HG03469 (cell line): ENCODE measurements at regions not wholly inside any gene's neighbourhood (a gene's known extent, or its start where the extent isn't known, plus 50 kb on each side); places are given as distances from the start of the nearest gene placed in this dataset.

Experiments used
- ATAC-seq: cut with Tn5 transposase; IDR thresholded peaks from one replicate; pipeline ENCODE4 v1.9.1; 2021; ENCODE audit warnings: mild to moderate bottlenecking, moderate library complexity, moderate number of reproducible peaks; ENCODE audit not compliant: unreplicated experiment

DNA sequence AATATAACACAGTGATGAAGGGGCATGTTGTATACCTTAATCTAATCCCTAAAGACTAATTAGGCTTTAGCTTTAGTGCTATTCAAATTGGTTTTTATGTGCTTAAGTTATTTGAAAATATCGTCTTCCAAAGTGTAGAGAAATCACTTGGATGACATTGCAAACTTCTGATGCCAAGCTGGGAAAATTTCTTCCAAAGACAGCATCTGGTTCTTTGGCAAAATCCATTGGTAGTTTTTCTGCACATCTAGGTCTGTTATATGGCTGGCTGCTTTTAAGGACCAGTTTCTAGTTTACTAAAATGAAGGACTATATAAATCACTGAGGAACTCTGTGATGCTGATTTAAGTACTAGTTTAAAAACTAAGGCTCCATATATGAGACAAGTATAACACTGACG lies 2362.3 kb downstream of the PCDH9 start:
- no peak for ATAC-seq

DNA sequence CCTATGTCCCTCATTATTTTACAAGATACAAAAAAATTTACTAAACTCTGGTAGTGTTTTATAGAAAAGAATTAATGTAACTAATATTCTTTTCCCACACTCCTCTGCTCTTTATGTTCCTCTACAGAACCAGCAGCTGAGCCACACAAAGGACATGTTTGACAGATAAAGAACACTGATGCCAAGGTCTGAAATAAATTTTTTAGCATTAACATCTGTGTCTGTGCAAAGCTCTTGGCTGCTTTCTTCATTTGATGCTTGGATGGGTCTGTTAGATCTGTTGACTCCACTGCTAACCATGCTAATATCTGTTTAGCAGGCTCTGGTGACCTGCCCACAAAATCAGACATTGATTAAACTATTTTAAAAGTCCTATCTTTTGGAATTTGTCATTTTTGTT lies 2363.8 kb downstream of the PCDH9 start:
- ATAC-seq = no peak

DNA sequence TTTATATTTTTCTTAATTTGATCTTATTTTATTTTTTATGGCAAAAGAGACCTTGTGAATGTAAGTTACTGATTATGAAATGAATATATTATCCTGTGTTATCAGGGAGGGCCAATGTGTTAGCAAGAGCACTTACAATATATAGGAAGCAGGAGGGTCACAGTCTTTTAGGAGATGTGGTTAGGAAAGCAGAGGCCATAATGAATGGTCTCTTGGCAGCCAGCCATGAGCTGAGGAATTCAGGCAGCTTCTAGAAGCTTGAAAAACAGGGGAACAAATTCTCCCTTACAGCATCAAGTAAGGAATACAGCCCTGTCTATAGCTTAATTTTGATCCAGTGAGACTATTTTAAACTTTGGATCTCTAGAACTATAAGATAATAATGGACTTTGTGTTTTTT lies 2374.6 kb downstream of the PCDH9 start:
- ATAC-seq = no peak

DNA sequence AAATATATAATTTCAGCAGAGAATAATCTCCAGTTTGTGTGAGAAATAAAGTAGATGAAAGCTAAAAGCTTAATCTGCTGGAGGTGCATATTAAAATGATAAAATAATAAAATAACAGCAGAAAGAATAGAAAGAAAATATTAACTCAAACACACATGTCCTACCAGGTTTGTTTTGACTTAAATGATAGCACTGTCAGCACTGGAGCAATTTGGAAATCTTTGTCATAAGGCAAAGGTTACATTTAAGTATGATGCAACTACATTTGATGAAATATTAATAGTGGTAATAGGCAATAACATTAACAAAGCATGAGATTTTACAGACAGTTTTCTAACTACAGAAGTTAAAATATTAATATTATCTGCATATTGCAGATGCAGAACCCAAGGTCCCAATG lies 2380.1 kb downstream of the PCDH9 start:
- no peak for ATAC-seq

DNA sequence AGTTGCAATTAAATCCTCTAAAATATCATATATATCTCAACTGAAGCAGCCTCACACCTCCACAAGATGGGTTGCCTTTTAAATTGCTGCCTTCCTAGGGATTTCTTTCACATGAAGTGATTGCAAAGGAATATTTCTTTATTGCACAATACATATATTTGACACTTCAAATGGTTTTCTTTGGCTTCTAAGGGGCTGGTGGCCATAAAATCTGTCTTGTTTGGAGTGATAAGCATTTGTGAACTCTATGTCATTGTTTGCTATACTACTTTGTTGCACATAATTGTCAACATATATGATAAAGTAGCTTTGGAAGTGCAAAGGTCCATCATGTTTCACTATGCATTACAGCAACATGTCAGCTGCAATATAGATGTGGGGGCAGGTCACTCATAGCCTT lies 2380.9 kb downstream of the PCDH9 start:
- no peak for ATAC-seq

DNA sequence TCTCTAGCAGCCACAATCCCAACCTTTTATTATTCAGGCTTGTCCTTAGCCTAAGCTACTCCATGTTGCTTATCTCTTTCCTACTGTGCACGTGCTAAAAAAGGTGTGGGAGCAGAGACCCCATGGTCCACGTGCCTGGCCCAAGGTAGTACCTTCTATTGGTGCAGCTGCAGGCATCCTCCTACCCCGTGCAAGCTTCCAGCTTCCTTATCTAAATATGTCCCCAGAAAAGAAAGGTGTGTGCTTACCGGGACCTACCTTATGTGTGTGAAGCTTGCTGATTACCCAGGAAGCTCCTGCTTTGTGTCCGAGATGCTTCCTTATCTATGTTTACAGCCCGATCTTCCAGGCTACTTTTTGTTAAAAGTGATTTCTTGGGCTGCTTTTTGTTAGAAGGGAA lies 2382.4 kb downstream of the PCDH9 start:
- no peak for ATAC-seq

DNA sequence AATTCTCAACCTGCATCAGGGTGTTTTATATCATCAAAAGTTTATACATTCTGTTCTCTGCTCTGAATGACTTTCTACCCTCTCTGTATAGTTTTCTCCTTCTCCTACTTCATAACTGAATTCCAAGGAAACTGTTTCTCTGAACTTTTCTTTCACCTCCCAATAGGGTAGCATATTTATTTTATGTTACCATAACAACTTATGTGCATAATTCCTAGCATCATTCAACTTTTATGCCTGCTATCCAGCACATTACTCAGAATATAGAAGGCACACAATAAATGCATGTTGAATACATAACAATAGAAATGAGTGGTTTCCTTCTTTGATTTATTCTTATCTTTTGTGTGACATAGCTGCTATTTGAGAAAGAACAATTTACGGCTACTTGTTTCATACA lies 2385.0 kb downstream of the PCDH9 start:
- ATAC-seq = no peak

DNA sequence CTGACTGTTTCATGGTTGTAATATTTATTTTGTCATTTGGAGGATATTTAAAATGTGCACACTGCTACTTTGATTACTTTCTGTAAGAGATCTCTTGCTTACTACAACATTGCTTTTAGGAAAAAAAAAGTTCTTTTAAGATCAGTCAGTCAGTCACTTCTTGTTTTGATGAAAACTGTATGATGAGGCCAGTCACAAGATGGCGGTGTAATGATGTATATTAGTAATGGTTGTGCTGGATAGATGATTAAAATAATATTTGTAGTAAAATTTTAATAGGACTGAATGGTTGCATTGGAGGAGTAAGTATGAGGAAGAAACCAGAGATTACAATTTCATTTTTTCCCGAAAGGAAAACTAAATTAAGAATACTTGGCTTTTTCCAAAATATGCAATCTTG lies 2411.1 kb downstream of the PCDH9 start:
- ATAC-seq = no peak

DNA sequence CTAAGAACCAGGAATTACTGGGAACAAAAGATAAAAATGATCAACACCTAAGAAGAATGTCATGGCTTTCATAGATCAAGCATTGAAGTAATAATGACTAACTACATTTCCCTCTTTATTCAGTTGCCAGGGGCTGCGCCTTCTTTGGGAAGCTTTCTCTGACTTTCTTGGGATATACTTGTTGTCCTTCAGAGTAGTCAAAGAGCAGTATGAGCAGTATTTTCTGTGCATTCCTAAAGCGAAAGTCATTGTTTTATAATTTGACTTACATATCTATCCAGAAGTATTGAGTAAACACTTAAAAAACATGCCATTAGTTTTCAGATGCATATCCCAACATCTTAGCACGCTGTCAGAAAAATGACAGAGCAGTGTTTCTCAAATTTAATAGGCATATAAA lies 2412.4 kb downstream of the PCDH9 start:
- no peak for ATAC-seq

DNA sequence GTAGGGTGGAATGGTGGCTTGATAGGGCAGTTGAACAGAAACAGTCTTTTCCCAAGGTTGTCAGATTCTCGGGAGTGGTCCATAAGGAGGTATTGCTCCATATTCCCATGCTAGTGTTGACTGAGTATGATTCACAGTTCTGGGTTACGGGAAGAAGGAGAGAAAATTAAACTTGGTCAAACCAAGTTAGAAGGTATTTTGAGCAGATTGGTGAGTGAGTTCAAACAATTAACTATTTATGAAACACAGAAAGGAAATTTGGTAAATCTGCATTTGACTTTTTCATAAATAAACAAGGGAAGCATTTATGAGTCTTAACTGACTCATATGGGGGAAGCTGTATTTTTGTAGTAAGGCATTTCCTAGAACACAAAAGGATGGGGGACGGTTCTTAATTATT lies 2419.4 kb downstream of the PCDH9 start:
- ATAC-seq = no peak

DNA sequence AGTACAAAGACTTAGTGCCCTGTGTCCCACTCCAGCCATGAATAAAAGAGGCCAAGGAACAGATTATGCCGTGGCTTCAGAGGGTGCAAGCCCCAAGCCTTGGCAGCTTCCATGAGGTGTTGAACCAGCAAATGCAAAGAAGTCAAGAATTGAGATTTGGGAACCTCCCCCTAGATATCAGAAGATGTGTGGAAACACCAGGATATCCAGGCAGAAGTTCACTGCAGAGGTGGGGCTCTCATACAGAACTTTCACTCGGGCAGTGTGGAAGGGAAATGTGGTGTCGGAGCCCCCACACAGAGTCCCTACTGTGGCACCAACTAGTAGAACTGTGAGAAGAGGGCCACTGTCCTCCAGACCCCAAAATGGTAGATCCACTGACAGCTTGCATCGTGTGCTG lies 2421.4 kb downstream of the PCDH9 start:
- no peak for ATAC-seq

DNA sequence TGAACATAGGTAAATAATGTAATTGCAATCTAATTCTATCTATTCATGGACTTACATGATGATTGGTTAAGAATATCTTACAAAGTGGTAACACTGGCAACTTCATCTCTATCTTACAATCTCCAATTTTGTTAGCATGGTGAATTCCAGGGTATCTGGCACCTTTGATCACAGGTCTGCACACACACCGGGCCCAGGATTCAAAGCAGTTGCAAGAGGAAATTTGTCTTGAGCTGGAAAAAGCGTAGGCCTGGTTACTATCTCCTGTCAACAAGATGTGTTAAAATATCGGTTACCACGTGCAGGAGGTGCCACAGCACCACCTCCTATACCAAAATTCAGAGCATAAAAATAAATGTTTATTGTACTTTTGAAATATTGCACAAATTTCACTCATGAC lies 2428.4 kb downstream of the PCDH9 start:
- ATAC-seq = no peak

DNA sequence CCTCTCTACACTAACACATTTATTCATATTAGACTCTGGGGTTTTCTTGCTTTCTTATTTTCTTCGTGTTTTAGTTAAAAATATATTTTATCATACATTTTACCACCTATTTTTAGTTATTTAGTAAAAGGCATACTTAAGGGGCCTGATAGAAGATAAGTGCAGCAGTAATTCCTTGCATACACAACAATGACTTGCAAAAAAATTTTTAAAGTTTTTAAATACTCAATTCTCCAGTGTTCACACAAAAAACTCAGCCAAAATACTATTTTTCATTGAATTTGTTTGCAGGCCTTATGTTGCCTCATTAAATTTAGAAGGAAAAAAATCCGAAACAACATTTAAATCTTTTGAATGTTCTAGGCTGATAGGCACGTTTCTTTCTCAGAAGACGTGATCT lies 2431.7 kb downstream of the PCDH9 start:
- ATAC-seq = no peak

DNA sequence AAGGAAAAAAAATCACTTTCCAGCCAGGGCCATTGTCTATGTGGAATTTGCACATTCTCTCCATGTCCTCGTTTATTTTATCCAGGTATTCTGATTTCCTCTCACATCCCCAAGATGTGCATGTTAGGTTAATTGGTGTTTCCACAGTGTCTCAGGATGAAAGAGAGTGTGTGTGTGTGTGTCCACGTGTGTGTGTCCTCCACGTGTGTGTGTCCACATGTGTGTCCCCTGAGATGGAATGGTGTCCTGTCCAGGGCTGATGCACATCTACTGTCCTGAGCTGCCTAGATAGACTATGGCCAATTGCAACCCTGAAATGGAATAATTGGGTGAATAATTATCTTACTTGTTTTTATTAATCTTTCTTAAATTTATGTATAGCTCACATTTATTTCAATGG lies 2436.5 kb downstream of the PCDH9 start:
- ATAC-seq = no peak

DNA sequence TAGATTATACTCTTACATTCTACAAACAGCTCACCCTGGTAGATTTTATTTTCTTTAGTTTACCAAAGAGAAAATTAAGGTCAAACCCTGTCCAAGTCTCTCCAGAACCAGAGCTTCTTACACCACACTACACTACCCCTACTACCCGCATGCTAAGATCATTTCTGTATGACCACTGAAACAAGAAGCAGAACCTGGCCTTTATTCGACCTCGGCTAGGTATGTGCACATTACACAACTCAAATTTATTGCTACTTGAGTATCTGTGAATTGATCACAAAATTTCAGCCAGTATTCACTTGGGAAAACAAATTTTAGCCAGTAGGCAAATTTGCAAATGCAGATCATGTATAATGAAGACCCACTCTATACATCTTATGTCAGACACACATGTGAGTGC lies 2437.0 kb downstream of the PCDH9 start:
- ATAC-seq = no peak

DNA sequence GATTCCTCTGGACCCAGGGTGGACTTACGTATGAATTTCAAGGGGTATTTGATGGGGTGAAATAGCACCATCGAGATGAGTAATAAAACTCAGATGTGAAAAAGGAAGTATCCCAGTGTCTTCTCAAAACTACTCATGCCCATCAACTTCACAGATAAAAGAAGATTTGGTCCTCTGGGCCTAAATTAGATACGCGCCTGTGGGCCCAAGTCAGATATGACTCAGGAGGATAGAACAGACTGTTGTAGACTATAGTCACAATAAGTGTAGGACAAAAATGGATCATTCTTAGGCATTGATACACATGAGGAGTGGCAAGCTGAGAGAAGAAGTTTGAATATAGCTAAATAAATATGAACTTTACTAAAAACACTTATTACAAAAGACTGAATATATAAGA lies 2438.8 kb downstream of the PCDH9 start:
- ATAC-seq = no peak

DNA sequence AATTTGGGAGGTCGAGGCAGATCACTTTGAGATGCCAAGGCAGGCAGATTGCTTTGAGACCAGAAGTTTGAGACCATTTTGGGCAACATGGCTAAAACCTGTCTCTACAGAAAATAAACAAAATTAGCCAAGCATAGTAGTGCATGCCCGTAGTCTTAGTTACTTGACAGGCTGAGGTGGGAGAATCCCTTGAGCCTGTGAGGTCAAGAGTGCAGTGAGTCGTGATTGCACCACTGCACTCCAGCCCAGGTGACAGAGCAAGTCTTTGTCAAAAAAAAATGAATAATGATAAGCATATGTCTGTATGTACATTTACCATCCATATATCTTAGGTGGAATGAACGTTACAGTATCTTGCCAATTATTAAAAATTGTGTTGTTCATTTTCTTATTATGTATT lies 2447.7 kb downstream of the PCDH9 start:
- no peak for ATAC-seq

DNA sequence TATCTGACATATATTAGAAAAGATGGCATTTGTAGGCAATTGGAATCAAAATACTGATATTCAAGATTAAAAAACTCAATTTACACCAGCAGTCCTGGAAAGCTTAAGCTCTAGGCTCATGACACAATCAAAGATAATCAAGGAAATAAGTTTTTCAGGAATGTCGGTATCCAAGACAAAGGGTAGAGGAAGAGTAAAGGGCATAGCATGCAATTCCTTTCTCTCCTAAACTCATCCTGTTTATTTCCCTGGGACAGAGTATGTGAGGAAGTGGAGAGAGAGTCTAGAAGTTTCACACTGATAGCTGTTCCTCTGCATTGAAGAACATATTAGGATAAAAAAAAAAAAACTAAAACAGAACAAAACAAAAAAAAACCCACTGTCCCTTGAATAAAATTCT lies 2452.1 kb downstream of the PCDH9 start:
- no peak for ATAC-seq

DNA sequence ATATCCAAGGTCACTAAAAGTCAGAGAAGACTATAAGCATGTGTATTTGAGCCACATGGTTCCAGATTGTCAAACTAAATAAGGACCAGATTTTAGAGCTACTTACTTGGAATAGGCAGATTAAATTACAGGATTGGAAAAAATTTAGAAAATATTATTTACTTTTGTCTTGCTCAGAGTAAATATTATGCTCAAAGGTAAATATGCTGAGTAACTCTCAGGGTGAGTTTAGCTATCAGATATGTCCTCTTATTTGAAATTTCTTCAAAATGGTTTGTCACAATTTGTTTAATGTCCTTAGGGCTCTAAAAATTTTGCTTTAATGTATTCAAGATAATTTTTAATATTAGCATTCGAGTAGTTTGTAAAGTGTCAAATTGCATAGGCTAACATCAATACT lies 2455.2 kb downstream of the PCDH9 start:
- no peak for ATAC-seq

DNA sequence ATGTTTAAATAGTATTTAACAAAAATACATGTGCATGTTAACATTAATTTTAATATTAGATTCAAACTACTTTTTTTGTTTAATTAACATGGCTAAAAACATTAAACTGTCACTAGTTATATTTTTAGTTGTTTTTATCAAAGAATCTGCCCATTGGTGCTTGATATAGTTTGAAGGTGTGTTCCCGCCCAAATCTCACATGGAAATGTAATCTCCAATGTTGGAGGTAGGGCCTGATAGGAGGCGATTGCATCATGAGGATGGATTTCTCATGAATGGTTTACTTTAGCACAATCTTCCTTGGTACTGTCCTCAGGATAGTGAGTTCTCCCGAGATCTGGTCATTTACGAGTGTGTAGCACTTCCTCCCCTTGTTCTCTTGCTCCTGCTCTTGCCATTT lies 2459.4 kb downstream of the PCDH9 start:
- no peak for ATAC-seq

DNA sequence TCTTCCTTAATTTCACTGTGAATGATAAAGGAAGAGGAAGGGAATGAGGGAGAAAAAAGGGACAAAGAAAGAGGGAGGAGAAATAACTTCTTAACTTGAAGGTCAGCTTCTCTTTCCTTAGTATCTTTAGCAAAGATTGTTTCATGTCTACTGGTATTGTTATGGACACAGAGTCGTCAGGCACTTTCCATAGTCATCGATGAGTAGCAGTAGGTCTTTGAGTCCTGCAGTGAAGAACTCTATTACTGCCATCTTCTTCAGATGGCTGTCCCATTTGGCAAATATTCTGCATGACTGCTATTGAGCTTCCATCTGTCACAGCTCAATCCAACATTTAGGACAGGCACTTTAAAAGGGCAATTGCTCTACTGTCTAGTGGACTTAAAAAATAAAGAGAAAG lies 2463.1 kb downstream of the PCDH9 start:
- no peak for ATAC-seq

DNA sequence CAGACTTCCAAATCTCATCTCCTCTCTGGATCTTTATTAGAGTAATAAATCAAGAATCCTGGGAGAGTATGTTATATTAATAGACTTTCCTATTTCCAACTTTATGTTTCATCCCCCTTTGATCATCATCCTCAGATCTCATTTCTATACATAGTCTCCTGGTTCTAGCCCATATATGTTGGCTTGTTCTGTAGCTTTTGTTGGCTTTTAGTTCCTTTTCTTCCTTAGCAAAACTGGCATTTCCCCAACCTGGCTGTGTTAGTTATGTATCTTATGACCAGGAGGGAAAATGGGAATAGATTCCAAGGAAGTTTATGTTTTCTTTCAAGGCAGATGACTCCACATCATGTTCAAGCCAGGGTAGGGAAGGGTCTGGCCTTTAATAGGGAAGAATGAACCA lies 2464.5 kb downstream of the PCDH9 start:
- ATAC-seq = no peak

DNA sequence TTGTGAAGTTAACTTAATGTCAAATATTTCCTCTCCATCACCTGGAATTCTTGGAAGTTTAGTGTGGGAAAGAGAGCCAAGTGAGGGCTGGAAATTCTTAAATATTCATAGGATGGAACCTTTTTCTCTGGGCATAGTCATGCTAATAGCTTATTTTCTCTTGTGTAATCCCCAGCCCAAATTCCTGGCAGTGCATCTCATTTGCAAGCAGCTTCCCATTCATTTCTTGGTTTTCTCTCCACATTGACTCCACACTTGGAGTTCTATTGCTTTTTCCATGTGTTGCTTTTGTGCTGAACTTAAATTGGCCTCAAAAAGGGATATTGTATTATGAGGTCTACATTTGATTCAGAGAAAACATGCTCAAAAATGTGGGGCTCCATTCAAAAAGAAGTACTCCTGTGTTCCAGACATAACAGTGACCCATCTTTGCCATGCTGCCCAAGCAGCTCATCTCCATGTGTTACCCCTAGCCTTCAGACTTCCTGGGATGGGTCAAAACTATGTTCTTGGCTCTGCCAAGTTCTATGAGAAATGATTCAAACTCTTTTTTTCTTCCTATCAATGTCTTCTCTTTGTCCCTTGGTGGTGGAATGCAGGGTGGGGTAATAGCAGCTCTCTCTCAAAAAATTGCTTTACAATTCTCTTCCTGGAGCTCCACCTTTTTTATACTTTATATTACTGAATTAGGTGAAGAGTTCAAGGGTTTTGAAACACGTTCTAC lies 2471.5 kb downstream of the PCDH9 start:
- no peak for ATAC-seq
